ENCODE measurements at regions not wholly inside any gene's neighbourhood (a gene's known extent, or its start where the extent isn't known, plus 50 kb on each side); places are given as distances from the start of the nearest gene placed in this dataset.

DNA sequence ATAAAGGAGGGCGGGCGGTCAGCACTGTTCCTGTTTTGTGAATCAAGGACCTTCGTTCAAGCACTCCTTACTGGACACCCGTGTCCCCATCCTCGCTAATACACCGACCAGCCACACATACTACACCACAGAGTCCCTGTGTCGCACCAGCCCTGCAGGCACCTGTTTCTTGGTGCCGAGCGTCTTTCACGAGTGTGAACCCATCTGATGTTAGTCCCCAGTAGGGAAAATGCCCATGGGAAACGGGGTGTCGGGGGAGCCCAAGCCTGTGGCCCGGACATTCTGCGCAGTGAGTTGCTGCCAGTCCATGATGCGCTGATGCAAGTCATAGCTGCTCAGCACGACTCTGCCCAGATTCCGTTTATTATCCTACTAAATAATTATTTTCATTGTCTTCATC is 74.7 kb downstream of the TTLL2 start:
- no peak for TF ChIP-seq ZNF146 (CRISPR knock-in tag; IDR thresholded peaks at IDR 0.05; ENCODE audit: unreplicated experiment)
- no peak for TF ChIP-seq BCL6 (CRISPR knock-in tag; IDR thresholded peaks at IDR 0.05)
- TF ChIP-seq GTF3C2 (IDR thresholded peaks at IDR 0.05; ENCODE audit: borderline replicate concordance, extremely low read depth, insufficient read length): no peak
- no peak for TF ChIP-seq POLR3G (IDR thresholded peaks at IDR 0.05; ENCODE audit: extremely low read depth, insufficient read length, insufficient replicate concordance)
- no peak for TF ChIP-seq ZNF431 (CRISPR knock-in tag; IDR thresholded peaks at IDR 0.05)
- TF ChIP-seq HLTF (IDR thresholded peaks at IDR 0.05): no peak
- no peak for TF ChIP-seq ZNF316 (IDR thresholded peaks at IDR 0.05)
- TF ChIP-seq C11orf30 (IDR thresholded peaks at IDR 0.05; ENCODE audit: low read depth): no peak
- no peak for TF ChIP-seq ZNF766 (CRISPR knock-in tag; conservative IDR thresholded peaks at IDR 0.05)
- no peak for TF ChIP-seq NFXL1 (CRISPR knock-in tag; IDR thresholded peaks at IDR 0.05)
- TF ChIP-seq, protein P1, sequence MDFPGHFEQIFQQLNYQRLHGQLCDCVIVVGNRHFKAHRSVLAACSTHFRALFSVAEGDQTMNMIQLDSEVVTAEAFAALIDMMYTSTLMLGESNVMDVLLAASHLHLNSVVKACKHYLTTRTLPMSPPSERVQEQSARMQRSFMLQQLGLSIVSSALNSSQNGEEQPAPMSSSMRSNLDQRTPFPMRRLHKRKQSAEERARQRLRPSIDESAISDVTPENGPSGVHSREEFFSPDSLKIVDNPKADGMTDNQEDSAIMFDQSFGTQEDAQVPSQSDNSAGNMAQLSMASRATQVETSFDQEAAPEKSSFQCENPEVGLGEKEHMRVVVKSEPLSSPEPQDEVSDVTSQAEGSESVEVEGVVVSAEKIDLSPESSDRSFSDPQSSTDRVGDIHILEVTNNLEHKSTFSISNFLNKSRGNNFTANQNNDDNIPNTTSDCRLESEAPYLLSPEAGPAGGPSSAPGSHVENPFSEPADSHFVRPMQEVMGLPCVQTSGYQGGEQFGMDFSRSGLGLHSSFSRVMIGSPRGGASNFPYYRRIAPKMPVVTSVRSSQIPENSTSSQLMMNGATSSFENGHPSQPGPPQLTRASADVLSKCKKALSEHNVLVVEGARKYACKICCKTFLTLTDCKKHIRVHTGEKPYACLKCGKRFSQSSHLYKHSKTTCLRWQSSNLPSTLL (IDR thresholded peaks at IDR 0.05): no peak
- no peak for TF ChIP-seq MAFK (IDR thresholded peaks at IDR 0.05; ENCODE audit: low read length)
- TF ChIP-seq GTF2E2 (tag; IDR thresholded peaks at IDR 0.05): no peak
- no peak for TF ChIP-seq NCOR1 (IDR thresholded peaks at IDR 0.05)
- TF ChIP-seq ZNF77 (CRISPR knock-in tag; IDR thresholded peaks at IDR 0.05): no peak
- TF ChIP-seq, protein P2, sequence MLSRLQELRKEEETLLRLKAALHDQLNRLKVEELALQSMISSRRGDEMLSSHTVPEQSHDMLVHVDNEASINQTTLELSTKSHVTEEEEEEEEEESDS (CRISPR knock-in tag; IDR thresholded peaks at IDR 0.05): no peak
- ChIA-PET CTCF (ENCODE audit: low intra/inter-chr PET ratio) (no interaction called here), POLR2A (interaction anchor here (0.6 kb wide), 1 partner anchor 730 kb away, joined by 3 read pairs; no protein-coding TSS in a partner anchor)
- under 1% methylated on average over 17 of the region's 17 CpGs for WGBS (ENCODE audit: insufficient coverage, low coverage, missing lambda C conversion rate)
- intact Hi-C loops (cut with micrococcal nuclease) (no loop called here), in situ Hi-C loops (cut with MboI) (no loop called here)
- Histone ChIP-seq H3K9me3 (replicated peaks; ENCODE audit: control insufficient read depth, insufficient read depth, low read depth, low read length) (no peaks in the 10 kb centered on the region), H3K27ac (ENCODE audit: extremely low read depth, low read depth, low read length) (no peak overlapping the region), H3K36me3 (ENCODE audit: control insufficient read depth, insufficient read depth, low read length) (no peaks in the 10 kb centered on the region), H3K9me1 (ENCODE audit: control insufficient read depth, insufficient read depth, low read length) (peaks cover 3% of the 10 kb centered on the region), H2AFZ (ENCODE audit: low read depth, low read length) (no peak overlapping the region), H3K27me3 (ENCODE audit: control insufficient read depth in 2 of 2, insufficient read depth in 2 of 2, low read length in 2 of 2) (peaks cover 66 to 96% of the 10 kb centered on the region in 2 experiments), H3K4me1 (replicated peaks in 1 of 2; ENCODE audit: control insufficient read depth in 2 of 2, insufficient read depth in 2 of 2, low read length in 2 of 2) (no peaks in the 10 kb centered on the region), H3K9ac (ENCODE audit: insufficient read depth in 1 of 2, low read depth in 2 of 2, low read length in 2 of 2) (no peak overlapping the region), H3K4me3 (no peak overlapping the region), H4K20me1 (replicated peaks; ENCODE audit: control insufficient read depth, insufficient read depth, low read length) (peaks cover 9% of the 10 kb centered on the region; the same call in 1 of the 2 replicates), H3K79me2 (ENCODE audit: control insufficient read depth, insufficient read depth, low read length) (no peaks in the 10 kb centered on the region), H3K4me2 (ENCODE audit: insufficient read depth, low read length) (no peak overlapping the region)
- no peak for ATAC-seq
- no peak for DNase-seq (ENCODE audit: extremely low read depth in 1 of 4, low spot score in 3 of 4)
- no TSS peak for BruUV-seq (replicated peaks)
- no peak for FAIRE-seq
